ENCODE measurements at regions not wholly inside any gene's neighbourhood (a gene's known extent, or its start where the extent isn't known, plus 50 kb on each side); places are given as distances from the start of the nearest gene placed in this dataset.

DNA sequence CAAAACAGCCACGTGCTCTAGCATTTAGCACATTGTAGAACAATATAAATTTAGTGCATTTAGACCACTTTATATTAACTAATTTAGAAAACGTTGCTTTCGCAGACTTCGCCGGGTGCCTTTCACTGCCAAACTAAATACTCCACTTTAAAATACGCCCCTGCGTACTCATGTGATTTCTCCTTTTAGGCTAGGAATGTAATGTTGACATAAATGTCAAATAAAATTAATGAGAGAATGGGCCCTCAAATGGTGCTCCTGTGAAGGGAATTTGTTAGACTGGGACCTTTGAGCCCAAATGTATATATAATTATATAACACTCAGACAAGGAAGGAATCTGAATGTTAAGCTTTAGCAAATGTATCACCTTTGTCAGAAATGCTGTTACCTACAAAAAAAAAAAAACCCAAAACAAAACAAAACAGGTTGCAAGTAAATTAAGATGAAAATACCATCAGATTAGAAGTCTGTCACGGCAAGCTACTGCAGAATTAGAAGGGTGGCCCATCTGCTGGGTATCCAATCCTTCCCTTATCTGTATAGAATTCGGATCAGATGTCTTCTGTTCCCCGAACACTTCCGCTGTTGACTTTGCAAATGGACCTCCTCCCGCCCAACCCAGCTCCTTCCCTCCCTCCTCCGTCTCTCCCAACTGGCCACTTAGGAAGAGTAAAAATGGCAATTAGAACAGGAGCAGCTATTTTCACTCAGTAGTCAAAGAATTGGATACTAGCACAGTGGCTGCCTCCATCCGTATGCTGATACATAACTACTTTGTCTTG is 159.3 kb upstream of the FOXN3 start:
- Histone ChIP-seq H3K27me3 (ENCODE audit: insufficient read depth, low read length, poor library complexity) (no peaks in the 10 kb centered on the region), H3K56ac (ENCODE audit: low read length) (peak overlapping the region; percentile 59), H3K79me1 (ENCODE audit: low read length) (peaks cover 7% of the 10 kb centered on the region), H3K4me1 (ENCODE audit: control insufficient read depth, low read depth, low read length) (peaks cover 27% of the 10 kb centered on the region), H2AK5ac (ENCODE audit: low read length) (no peak overlapping the region), H3K9ac (ENCODE audit: low read length) (peak overlapping the region; percentile 2), H3K23ac (ENCODE audit: low read length) (no peak overlapping the region), H2BK5ac (ENCODE audit: low read length) (no peak overlapping the region), H3K36me3 (ENCODE audit: control insufficient read depth, insufficient read depth, low read length) (no peaks in the 10 kb centered on the region), H3K79me2 (ENCODE audit: control insufficient read depth, insufficient read depth, low read length) (peaks cover 2% of the 10 kb centered on the region), H3K4me2 (ENCODE audit: low read length) (no peak overlapping the region), H3K27ac (ENCODE audit: low read depth, low read length) (peak overlapping the region; percentile 27), H3K18ac (ENCODE audit: low read length) (peak overlapping the region; percentile 80), H3K4me3 (ENCODE audit: low read length) (no peak overlapping the region), H2BK15ac (replicated peaks; ENCODE audit: low read depth) (peak overlapping the region; percentile 45), H4K5ac (ENCODE audit: low read length) (no peak overlapping the region), H4K8ac (ENCODE audit: low read depth, low read length) (no peak overlapping the region), H2BK120ac (ENCODE audit: low read depth, low read length) (peak overlapping the region; percentile 75), H3K4ac (ENCODE audit: low read depth, low read length) (peak overlapping the region; percentile 37)
- WGBS (ENCODE audit: extremely low coverage, insufficient coverage, low lambda C conversion rate): no CpG with 5 or more reads among the region's 14 CpGs
- peak; percentile 89 for DNase-seq

DNA sequence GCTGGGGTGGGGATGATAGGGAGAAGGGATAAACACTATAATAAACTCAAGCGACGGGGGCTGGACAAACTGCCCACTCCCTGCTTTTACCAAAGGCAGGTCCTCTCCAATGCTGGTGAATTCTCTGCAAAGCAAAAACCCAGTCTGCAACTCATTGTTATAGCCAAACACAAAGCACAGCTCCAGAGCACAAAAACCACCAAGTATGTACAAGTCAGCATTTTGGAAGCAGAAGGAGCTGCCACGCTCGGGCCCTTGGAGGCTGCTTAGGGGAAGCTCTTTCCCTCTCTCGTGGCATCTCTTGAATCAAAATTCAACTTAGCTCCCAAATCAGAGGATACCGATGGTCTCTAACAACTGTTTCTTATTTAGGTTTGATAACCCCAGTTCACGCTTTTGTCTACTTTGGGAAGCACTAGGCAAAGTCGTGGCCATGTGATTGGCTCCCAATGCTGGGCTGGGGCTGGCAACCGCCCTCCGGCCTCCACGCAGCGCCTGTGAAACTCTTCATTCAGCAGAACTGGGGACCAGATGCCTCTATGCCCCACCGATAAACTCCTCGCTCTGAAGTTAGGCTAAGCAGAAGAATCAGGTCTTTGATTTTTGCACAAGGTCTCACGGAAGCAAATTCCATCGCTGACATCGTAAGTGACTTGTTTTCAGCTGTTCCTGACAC is 158.5 kb upstream of the FOXN3 start:
- Histone ChIP-seq H3K23ac (ENCODE audit: low read length) (no peak overlapping the region), H2BK15ac (replicated peaks; ENCODE audit: low read depth) (peak overlapping the region; percentile 45), H3K4me1 (ENCODE audit: control insufficient read depth, low read depth, low read length) (peaks cover 27% of the 10 kb centered on the region), H3K27me3 (ENCODE audit: insufficient read depth, low read length, poor library complexity) (no peaks in the 10 kb centered on the region), H3K36me3 (ENCODE audit: control insufficient read depth, insufficient read depth, low read length) (no peaks in the 10 kb centered on the region), H3K4me3 (ENCODE audit: low read length) (no peak overlapping the region), H3K27ac (ENCODE audit: low read depth, low read length) (no peak overlapping the region), H3K79me1 (ENCODE audit: low read length) (peaks cover 7% of the 10 kb centered on the region), H4K8ac (ENCODE audit: low read depth, low read length) (no peak overlapping the region), H2BK120ac (ENCODE audit: low read depth, low read length) (peak overlapping the region; percentile 62), H3K56ac (ENCODE audit: low read length) (peak overlapping the region; percentile 63), H3K79me2 (ENCODE audit: control insufficient read depth, insufficient read depth, low read length) (peaks cover 2% of the 10 kb centered on the region), H3K9ac (ENCODE audit: low read length) (no peak overlapping the region), H2BK5ac (ENCODE audit: low read length) (peak overlapping the region; percentile 90), H4K5ac (ENCODE audit: low read length) (no peak overlapping the region), H2AK5ac (ENCODE audit: low read length) (peak overlapping the region; percentile 93), H3K4ac (ENCODE audit: low read depth, low read length) (peak overlapping the region; percentile 26), H3K18ac (ENCODE audit: low read length) (peak overlapping the region; percentile 62), H3K4me2 (ENCODE audit: low read length) (no peak overlapping the region)
- no CpG with 5 or more reads among the region's 17 CpGs for WGBS (ENCODE audit: extremely low coverage, insufficient coverage, low lambda C conversion rate)
- DNase-seq: no peak

DNA sequence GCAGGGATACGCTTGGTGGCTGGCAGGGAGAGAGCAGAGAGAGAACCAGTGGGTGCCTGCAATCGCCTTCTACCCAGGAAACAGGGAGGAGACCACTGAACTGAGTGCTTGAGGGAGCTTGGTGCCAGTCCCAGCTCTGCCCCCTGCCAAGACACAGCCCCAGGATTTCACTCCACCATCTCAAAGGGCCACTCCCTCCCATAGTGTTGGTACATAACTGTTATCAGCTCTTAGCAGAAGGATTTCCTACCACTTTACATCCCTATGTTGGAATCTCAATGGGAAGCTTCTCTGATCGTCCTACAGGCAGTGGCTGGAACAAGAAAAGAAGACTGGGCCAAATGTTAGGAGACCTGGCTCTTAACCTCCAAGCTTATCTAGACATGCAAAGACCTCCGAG is 157.4 kb upstream of the FOXN3 start:
- H3K27ac ChIP-seq (ENCODE audit: low read depth, low read length): peak overlapping the region; percentile 59
- WGBS (ENCODE audit: extremely low coverage, insufficient coverage, low lambda C conversion rate): no CpG with 5 or more reads among the region's 4 CpGs
- peak; percentile 68 for DNase-seq

DNA sequence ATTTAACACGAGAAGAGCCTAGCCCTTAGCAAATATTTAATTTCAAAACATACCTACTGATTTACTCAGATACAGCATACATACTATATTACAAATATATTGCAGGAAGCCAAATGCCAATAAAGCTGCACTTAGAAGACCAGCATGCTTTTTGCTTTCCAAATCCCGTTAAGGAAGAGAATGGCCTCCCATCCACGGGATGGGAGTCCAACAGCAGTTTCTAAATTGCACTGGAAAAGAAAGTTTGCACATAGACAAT is 156.3 kb upstream of the FOXN3 start:
- peaks cover 7% of the 10 kb centered on the region for H3K79me1 ChIP-seq (ENCODE audit: low read length)
- peaks cover 27% of the 10 kb centered on the region for H3K4me1 ChIP-seq (ENCODE audit: control insufficient read depth, low read depth, low read length)
- no peak overlapping the region for H3K4me3 ChIP-seq (ENCODE audit: low read length)
- H3K9ac ChIP-seq (ENCODE audit: low read length): no peak overlapping the region
- no peak overlapping the region for H3K4me2 ChIP-seq (ENCODE audit: low read length)
- no peak overlapping the region for H4K8ac ChIP-seq (ENCODE audit: low read depth, low read length)
- H4K5ac ChIP-seq (ENCODE audit: low read length): no peak overlapping the region
- no peaks in the 10 kb centered on the region for H3K27me3 ChIP-seq (ENCODE audit: insufficient read depth, low read length, poor library complexity)
- H2AK5ac ChIP-seq (ENCODE audit: low read length): no peak overlapping the region
- H3K56ac ChIP-seq (ENCODE audit: low read length): no peak overlapping the region
- H2BK15ac ChIP-seq (replicated peaks; ENCODE audit: low read depth): no peak overlapping the region
- peaks cover 2% of the 10 kb centered on the region for H3K79me2 ChIP-seq (ENCODE audit: control insufficient read depth, insufficient read depth, low read length)
- WGBS (ENCODE audit: extremely low coverage, insufficient coverage, low lambda C conversion rate): no CpG with 5 or more reads among the region's 3 CpGs
- DNase-seq: no peak
- H3K23ac ChIP-seq (ENCODE audit: low read length): no peak overlapping the region
- H3K27ac ChIP-seq (ENCODE audit: low read depth, low read length): no peak overlapping the region
- no peak overlapping the region for H2BK5ac ChIP-seq (ENCODE audit: low read length)
- H3K36me3 ChIP-seq (ENCODE audit: control insufficient read depth, insufficient read depth, low read length): no peaks in the 10 kb centered on the region
- no peak overlapping the region for H2BK120ac ChIP-seq (ENCODE audit: low read depth, low read length)
- H3K18ac ChIP-seq (ENCODE audit: low read length): no peak overlapping the region
- no peak overlapping the region for H3K4ac ChIP-seq (ENCODE audit: low read depth, low read length)

More for the DNA sequence above, 157.4 kb upstream of the FOXN3 start:
- no peak overlapping the region for H3K4ac ChIP-seq (ENCODE audit: low read depth, low read length)
- peaks cover 7% of the 10 kb centered on the region for H3K79me1 ChIP-seq (ENCODE audit: low read length)
- H3K23ac ChIP-seq (ENCODE audit: low read length): peak overlapping the region; percentile 29
- H3K4me2 ChIP-seq (ENCODE audit: low read length): no peak overlapping the region
- H3K56ac ChIP-seq (ENCODE audit: low read length): peak overlapping the region; percentile 54
- no peak overlapping the region for H3K4me3 ChIP-seq (ENCODE audit: low read length)
- H3K9ac ChIP-seq (ENCODE audit: low read length): no peak overlapping the region
- no peaks in the 10 kb centered on the region for H3K27me3 ChIP-seq (ENCODE audit: insufficient read depth, low read length, poor library complexity)
- H2AK5ac ChIP-seq (ENCODE audit: low read length): no peak overlapping the region
- H3K36me3 ChIP-seq (ENCODE audit: control insufficient read depth, insufficient read depth, low read length): no peaks in the 10 kb centered on the region
- H2BK120ac ChIP-seq (ENCODE audit: low read depth, low read length): no peak overlapping the region
- H3K79me2 ChIP-seq (ENCODE audit: control insufficient read depth, insufficient read depth, low read length): peaks cover 2% of the 10 kb centered on the region
- no peak overlapping the region for H2BK15ac ChIP-seq (replicated peaks; ENCODE audit: low read depth)
- no peak overlapping the region for H2BK5ac ChIP-seq (ENCODE audit: low read length)
- H3K4me1 ChIP-seq (ENCODE audit: control insufficient read depth, low read depth, low read length): peaks cover 27% of the 10 kb centered on the region
- H4K5ac ChIP-seq (ENCODE audit: low read length): no peak overlapping the region
- H4K8ac ChIP-seq (ENCODE audit: low read depth, low read length): no peak overlapping the region
- no peak overlapping the region for H3K18ac ChIP-seq (ENCODE audit: low read length)

GRCh38 chr14:89572596-89573398 is 155.8 kb upstream of the FOXN3 start:
- no peak overlapping the region for H3K18ac ChIP-seq (ENCODE audit: low read length)
- H4K8ac ChIP-seq (ENCODE audit: low read depth, low read length): no peak overlapping the region
- WGBS (ENCODE audit: extremely low coverage, insufficient coverage, low lambda C conversion rate): no CpG with 5 or more reads among the region's 10 CpGs
- H3K4me2 ChIP-seq (ENCODE audit: low read length): no peak overlapping the region
- no peak for DNase-seq
- H3K79me2 ChIP-seq (ENCODE audit: control insufficient read depth, insufficient read depth, low read length): peaks cover 2% of the 10 kb centered on the region
- H3K9ac ChIP-seq (ENCODE audit: low read length): no peak overlapping the region
- no peaks in the 10 kb centered on the region for H3K36me3 ChIP-seq (ENCODE audit: control insufficient read depth, insufficient read depth, low read length)
- H3K4me1 ChIP-seq (ENCODE audit: control insufficient read depth, low read depth, low read length): peaks cover 26% of the 10 kb centered on the region
- H2BK5ac ChIP-seq (ENCODE audit: low read length): no peak overlapping the region
- peak overlapping the region; percentile 91 for H3K23ac ChIP-seq (ENCODE audit: low read length)
- no peak overlapping the region for H4K5ac ChIP-seq (ENCODE audit: low read length)
- H2AK5ac ChIP-seq (ENCODE audit: low read length): peak overlapping the region; percentile 71
- no peak overlapping the region for H3K56ac ChIP-seq (ENCODE audit: low read length)
- peak overlapping the region; percentile 6 for H3K4ac ChIP-seq (ENCODE audit: low read depth, low read length)
- peaks cover 7% of the 10 kb centered on the region for H3K79me1 ChIP-seq (ENCODE audit: low read length)
- H3K4me3 ChIP-seq (ENCODE audit: low read length): no peak overlapping the region
- no peak overlapping the region for H2BK120ac ChIP-seq (ENCODE audit: low read depth, low read length)
- no peak overlapping the region for H2BK15ac ChIP-seq (replicated peaks; ENCODE audit: low read depth)
- no peak overlapping the region for H3K27ac ChIP-seq (ENCODE audit: low read depth, low read length)
- H3K27me3 ChIP-seq (ENCODE audit: insufficient read depth, low read length, poor library complexity): no peaks in the 10 kb centered on the region

Measured in mesendoderm (in vitro differentiated cells).